NT2/D1 (cell line): ENCODE measurements at regions not wholly inside any gene's neighbourhood (a gene's known extent, or its start where the extent isn't known, plus 50 kb on each side); places are given as distances from the start of the nearest gene placed in this dataset.
"Not testable (repeated sequence)": the region's sequence is repeated elsewhere in the genome, so short reads cannot be mapped to it uniquely, and the experiment has no call there.

Experiments used
- DNase-seq: peaks from one replicate; pipeline ENCODE4 v3.0.0-alpha.2; 2011; ENCODE audit warnings: low read depth, low spot score
- H3K27me3 ChIP-seq: 2 replicates; pipeline ENCODE4 v1.6.0; 2011; ENCODE audit warnings: mild to moderate bottlenecking; ENCODE audit not compliant: insufficient read length, insufficient read depth
- H3K36me3 ChIP-seq: 2 replicates; pipeline ENCODE4 v1.6.1; 2011; ENCODE audit warnings: mild to moderate bottlenecking, low read length, mixed read lengths; ENCODE audit not compliant: insufficient read depth, insufficient read length
- H3K4me1 ChIP-seq: 2 replicates; pipeline ENCODE4 v1.5.1; 2011; ENCODE audit not compliant: insufficient read depth, insufficient read length
- H3K4me3 ChIP-seq: 2 replicates; pipeline ENCODE4 v1.5.1; 2011; ENCODE audit warnings: low read depth; ENCODE audit not compliant: insufficient read length
- H3K9ac ChIP-seq: 2 replicates; pipeline ENCODE4 v1.6.0; 2011; ENCODE audit warnings: low read depth; ENCODE audit not compliant: insufficient read length
- H3K9me3 ChIP-seq: 2 replicates; pipeline ENCODE4 v1.5.1; 2011; ENCODE audit warnings: mild to moderate bottlenecking, low read length; ENCODE audit not compliant: insufficient read depth
- SUZ12 ChIP-seq: IDR thresholded peaks from 2 replicates; pipeline ENCODE4 v1.6.1; 2011; ENCODE audit not compliant: insufficient read length, insufficient read depth; ENCODE audit errors: extremely low read depth
- YY1 ChIP-seq: IDR thresholded peaks from 2 replicates; pipeline ENCODE4 v1.6.1; 2011; ENCODE audit not compliant: insufficient read length, insufficient read depth
- ZNF274 ChIP-seq: IDR thresholded peaks from 2 replicates; pipeline ENCODE4 v1.6.1; 2011; ENCODE audit warnings: mild to moderate bottlenecking, low read depth, low read length

DNA sequence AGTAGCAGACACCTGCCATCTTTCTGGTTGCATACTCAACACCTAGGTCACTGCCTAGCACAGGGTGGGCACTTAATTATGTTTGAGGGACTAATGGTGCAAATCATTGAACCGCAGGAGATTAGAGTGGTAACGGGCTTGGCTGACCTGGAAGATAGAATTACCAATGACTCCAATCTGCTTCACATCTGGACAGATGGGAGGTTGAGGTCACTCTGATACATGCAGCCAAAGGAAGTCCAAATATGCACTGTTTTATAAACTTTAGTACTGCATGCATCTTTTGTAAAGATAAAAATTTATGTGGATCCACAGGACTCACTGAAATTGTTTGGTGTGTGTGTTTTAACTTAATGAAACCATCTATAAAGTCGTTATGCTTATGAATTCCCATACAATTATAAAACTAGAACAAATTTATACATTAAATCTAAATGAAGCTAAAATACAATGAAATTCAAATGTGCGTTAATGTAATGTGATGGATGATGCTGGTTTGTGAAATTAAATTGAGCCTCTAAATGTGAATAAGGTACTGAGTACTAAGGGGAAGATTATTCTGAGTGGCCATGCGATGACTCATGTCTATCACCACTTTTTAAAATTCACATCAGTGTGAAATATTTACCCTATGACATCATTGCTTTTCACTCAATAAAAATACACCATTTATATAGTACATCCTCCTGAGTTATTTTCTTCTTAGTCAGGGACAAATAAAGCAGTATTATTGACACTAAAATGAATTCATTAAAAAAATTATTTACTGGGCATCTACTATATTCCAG lies 224.7 kb upstream of the FAM78B start:
- H3K36me3 ChIP-seq: no peaks in the 10 kb centered on the region
- no peak for DNase-seq
- TF ChIP-seq SUZ12 (no peak), ZNF274 (no peak), YY1 (no peak)
- H3K9me3 ChIP-seq: no peaks in the 10 kb centered on the region
- H3K4me3 ChIP-seq: no peak overlapping the region
- H3K4me1 ChIP-seq: no peaks in the 10 kb centered on the region
- H3K27me3 ChIP-seq: peaks cover 7% of the 10 kb centered on the region
- H3K9ac ChIP-seq: no peak overlapping the region

GRCh38 chr1:166395729-166396128 lies 228.9 kb upstream of the FAM78B start:
- DNase-seq: no peak
- no peaks in the 10 kb centered on the region for H3K36me3 ChIP-seq
- TF ChIP-seq ZNF274 (no peak), YY1 (no peak), SUZ12 (no peak)
- no peaks in the 10 kb centered on the region for H3K4me1 ChIP-seq
- H3K4me3 ChIP-seq: no peak overlapping the region
- no peak overlapping the region for H3K9ac ChIP-seq
- H3K27me3 ChIP-seq: no peaks in the 10 kb centered on the region
- H3K9me3 ChIP-seq: no peaks in the 10 kb centered on the region

GRCh38 chr1:166409253-166410082 lies 242.7 kb upstream of the FAM78B start:
- not testable (repeated sequence) for H3K4me1 ChIP-seq, H3K4me3 ChIP-seq, H3K9me3 ChIP-seq, H3K36me3 ChIP-seq, H3K27me3 ChIP-seq
- H3K9ac ChIP-seq: peak overlapping the region; percentile 51
- DNase-seq: peak; percentile 71

DNA sequence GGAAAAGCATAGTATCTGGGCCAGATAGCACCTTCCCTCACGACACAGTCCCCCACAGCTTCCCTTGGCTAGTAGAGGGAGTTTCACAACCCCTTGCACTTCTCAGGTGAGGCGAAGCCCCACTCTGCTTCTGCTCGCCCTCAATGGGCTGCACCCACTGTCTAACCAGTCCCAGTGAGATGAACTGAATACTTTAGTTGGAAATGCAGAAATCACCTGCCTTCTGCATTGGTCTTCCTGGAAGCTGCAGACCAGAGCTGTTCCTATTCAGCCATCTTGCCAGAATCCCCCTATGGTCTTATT lies 243.2 kb upstream of the FAM78B start:
- TF ChIP-seq ZNF274 (no peak), SUZ12 (no peak), YY1 (no peak)
- H3K4me3 ChIP-seq: no peak overlapping the region
- H3K9ac ChIP-seq: no peak overlapping the region
- no peaks in the 10 kb centered on the region for H3K27me3 ChIP-seq
- peaks cover 3% of the 10 kb centered on the region for H3K4me1 ChIP-seq
- no peaks in the 10 kb centered on the region for H3K36me3 ChIP-seq
- H3K9me3 ChIP-seq: peaks cover 5% of the 10 kb centered on the region; the same call in 1 of the 2 replicates
- no peak for DNase-seq

DNA sequence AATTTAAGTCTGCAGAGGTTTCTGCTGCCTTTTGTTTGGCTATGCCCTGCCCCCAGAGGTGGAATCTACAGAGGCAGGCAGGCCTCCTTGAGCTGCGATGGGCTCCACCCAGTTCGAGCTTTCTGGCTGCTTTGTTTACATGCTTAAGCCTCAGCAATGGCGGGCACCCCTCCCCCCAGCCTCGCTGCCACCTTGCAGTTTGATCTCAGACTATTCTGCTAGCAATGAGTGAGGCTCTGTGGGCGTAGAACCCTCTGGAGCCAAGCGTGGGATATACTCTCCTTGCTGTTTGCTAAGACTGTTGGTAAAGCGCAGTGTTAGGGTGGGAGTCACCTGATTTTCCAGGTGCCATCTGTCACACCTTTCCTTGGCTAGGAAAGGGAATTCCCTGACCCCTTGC lies 250.0 kb upstream of the FAM78B start:
- H3K36me3 ChIP-seq, H3K9me3 ChIP-seq, H3K27me3 ChIP-seq, H3K4me1 ChIP-seq, H3K4me3 ChIP-seq, H3K9ac ChIP-seq: not testable (repeated sequence)
- TF ChIP-seq YY1: peak; percentile 23
- peak; percentile 57 for DNase-seq

GRCh38 chr1:166418344-166418933 lies 251.6 kb upstream of the FAM78B start:
- no peak for TF ChIP-seq SUZ12
- no peak for TF ChIP-seq ZNF274
- TF ChIP-seq YY1: no peak
- Histone ChIP-seq H3K9me3 (no peaks in the 10 kb centered on the region), H3K27me3 (no peaks in the 10 kb centered on the region), H3K4me1 (no peaks in the 10 kb centered on the region), H3K9ac (no peak overlapping the region), H3K36me3 (no peaks in the 10 kb centered on the region), H3K4me3 (no peak overlapping the region)
- DNase-seq: no peak

DNA sequence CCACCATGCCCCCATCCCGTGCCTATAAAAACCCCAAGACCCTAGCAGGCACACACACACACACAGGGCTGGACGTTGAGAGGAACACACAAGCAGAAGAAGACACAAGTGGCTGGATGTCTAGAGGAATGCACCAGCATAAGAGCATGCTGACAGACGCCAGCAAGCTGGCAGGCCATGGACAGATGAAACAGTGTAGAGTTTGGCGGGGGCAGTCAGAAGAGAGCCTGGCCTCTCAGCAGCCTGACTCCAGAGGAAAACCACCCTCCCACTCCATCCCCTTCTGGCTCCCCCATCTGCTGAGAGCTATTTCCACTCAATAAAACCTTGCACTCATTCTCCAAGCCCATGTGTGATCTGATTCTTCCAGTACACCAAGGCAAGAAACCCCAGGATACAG lies 255.8 kb upstream of the FAM78B start:
- not testable (repeated sequence) for H3K4me3 ChIP-seq, H3K9ac ChIP-seq, H3K9me3 ChIP-seq, H3K4me1 ChIP-seq, H3K36me3 ChIP-seq, H3K27me3 ChIP-seq, DNase-seq
